ENCODE measurements at regions not wholly inside any gene's neighbourhood (a gene's known extent, or its start where the extent isn't known, plus 50 kb on each side); places are given as distances from the start of the nearest gene placed in this dataset.
"Not testable (repeated sequence)": the region's sequence is repeated elsewhere in the genome, so short reads cannot be mapped to it uniquely, and the experiment has no call there.

DNA sequence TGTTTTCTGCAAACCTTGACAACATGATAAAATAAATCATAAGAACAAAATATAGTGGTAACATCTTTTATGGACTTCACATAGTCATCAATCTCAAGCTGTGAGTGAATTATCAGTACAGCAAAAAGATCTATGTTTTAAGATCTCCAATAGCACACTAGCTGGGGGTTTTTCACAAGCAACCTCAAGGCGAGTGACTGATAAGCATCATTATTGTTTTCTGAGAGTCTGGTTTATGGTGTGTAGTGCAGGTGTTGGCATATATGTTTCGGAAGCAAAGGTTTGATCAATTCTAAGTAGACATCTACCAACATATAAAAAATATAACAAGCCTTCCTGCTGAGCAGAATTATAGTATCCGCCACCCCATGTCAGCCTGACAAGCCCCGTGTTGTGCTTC lies 403.8 kb upstream of the MGMT start:
- DNase-seq: no peak

DNA sequence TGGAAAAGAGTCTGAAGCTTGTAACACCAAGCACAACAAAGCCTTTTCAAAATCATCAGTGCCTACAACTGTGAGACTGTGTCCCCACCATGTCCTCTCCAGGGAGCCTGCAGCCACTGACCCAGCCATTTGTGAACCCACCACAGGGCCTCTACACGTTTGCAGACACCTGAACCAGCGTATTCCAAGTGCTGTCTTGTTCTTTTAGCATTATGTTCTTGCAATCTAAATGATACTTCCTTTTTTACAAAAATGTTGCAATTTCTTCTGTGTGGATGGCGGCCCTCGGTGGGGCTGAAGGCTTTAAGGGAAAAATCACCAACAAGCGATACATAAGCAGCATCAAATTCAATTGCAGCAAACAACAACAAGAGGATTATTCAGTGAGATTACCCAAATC lies 403.2 kb upstream of the MGMT start:
- no peak for DNase-seq

DNA sequence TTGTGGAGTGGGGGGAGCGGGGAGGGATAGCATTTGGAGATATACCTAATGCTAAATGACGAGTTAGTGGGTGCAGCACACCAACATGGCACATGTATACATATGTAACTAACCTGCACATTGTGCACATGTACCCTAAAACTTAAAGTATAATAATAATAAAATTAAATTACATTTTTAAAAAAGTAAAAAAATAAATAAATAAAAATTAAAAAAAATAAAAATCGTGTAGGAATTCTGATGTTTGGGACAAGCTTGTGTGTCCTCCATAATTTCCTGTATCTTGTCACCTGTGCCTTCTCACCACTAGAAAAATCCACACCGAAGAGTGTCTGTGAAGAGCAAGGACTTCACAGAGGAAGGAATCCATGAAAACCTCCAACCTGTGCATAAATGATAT lies 400.5 kb upstream of the MGMT start:
- DNase-seq: not testable (repeated sequence)

DNA sequence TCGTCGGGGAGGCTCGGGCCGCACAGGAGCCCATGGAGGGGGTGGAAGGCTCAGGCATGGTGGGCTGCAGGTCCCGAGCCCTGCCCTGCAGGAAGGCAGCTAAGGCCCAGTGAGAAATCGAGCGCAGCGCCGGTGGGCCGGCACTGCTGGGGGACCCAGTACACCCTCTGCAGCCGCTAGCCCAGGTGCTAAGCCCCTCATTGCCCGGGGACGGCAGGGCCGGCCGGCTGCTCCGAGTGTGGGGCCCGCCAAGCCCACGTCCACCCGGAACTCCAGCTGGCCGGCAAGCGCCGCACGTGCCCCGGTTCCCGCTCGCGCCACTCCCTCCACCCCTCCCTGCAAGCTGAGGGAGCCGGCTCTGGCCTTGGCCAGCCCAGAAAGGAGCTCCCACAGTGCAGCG lies 395.6 kb upstream of the MGMT start:
- not testable (repeated sequence) for DNase-seq

DNA sequence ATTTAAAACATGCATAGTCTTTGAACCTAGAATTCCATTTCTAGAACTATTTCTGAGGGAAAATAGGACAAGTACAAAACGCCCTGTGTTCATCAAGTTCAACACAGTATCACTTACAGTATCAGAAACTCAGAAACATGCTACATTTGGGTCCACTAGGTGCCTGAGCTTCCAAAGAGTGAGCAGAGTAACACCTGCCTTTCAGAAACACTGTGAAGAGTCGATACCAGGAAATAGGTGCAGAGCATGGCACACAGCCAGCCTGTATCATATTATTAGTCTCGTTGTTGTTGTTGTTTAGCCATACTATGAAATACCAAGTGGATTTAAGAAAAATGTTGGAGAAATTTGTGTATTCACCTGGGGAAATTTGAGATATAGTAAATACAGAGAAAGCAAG lies 392.1 kb upstream of the MGMT start:
- no peak for DNase-seq

DNA sequence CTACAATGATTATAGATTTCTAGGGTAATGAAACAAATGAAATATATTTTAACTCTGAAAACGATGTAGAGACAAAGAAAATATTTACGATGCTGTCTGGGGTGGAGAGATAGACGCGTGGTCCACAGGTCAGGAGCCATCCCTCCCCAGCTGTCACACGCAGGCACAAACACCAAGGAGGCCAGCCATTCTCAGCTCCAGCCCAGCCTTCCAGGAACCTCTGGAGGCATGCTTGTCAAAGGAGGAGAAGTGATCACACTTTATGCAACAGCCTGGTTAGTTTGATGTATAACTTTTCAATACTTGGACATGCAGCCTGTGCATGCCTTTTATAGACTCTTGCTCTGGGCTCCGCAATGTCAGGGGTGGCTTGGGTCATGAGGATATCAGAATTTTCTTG lies 391.5 kb upstream of the MGMT start:
- DNase-seq: no peak

DNA sequence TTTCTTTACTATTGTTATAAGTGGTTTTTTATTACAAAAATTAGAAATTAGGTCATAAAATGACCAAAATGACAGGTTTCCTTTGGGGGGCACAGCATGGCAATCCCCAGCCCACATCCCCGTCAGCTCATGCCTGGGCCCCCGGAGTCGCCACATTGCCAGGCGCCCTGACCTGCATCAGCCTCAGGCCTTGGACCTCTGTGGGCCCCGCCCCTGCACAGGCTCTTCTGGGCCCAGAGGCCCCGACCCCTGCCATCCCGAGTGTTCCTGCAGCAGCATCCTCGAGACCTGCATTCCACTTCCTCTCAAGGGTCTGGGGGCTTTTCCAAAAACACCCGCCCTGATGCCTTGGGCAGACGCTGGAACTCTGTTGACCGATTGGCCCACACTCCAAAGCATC lies 391.1 kb upstream of the MGMT start:
- no peak for DNase-seq

DNA sequence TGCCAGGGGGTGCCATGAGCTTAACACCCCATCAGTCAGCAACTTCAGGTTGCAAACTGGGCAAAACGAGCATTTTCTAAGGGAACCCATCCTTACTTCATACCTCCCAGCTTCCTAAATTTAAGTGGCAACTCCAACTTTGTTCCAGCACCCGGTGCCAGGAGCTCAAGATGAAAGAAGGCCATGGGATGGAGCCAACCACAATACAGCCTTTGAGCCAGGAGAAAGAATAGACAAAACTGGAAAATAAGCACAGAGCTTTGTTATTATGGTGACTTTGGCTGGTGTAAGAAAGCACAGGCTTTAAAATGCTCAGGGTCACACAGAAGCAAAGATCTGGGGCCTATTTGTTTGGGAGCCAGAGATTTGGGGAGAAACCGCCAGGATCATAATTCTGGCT lies 388.7 kb upstream of the MGMT start:
- no peak for DNase-seq

DNA sequence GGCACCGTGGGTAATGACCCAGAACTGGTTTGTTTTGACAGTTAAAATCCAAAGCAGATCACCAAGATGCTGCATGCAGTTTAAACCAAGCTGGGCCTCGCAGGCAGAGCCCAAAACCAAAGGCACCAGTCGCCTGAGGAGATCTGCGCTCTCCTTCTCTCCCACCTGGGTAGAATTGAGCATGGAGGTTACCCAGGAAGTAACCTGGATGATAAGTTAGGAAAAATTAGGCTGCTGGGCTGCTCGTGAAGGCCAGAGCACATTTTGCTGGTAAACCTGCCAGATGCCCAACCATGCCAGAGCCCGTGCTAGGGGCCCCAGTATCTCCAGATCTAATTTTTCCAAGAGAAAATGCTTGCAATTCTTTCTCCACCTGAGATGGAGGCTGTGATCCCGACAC lies 388.3 kb upstream of the MGMT start:
- DNase-seq: no peak

DNA sequence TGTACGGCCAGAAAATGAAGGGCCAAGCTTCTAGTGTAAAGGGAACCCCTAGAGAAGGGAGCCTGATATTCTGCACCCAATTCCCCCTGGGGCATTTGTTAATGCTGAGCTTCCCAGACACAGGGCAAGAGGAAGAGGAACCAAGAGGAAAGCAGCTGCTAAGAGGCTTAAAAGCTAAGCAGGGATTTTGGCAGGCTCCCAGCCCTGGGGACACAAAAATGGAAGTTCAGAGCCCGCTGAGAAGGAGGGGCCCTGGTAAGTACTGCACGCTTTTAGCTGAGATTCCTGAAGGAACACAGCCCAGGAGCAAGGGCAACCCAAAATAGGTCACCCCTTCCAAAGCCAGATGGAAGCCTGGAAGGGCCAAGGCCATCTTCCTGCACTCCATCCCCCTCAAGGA lies 387.3 kb upstream of the MGMT start:
- no peak for DNase-seq

DNA sequence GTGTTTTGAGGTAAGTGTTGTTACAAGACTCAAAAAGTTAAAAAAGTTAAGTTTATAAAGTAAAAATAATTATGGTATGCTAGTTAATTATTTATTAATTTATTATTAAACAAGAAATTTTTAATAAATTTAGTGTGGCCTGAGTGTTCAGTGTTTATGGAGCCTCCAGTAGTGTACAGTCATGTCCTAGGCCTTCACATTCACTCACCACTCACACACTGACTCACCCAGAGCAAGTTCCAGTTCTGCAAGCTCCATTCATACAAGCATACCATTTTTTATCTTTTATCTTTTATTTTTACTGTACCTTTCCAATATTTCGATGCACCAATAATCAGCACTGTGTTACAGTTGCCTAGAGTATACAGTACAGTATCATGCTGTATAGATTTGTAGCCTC lies 381.2 kb upstream of the MGMT start:
- no peak for DNase-seq

DNA sequence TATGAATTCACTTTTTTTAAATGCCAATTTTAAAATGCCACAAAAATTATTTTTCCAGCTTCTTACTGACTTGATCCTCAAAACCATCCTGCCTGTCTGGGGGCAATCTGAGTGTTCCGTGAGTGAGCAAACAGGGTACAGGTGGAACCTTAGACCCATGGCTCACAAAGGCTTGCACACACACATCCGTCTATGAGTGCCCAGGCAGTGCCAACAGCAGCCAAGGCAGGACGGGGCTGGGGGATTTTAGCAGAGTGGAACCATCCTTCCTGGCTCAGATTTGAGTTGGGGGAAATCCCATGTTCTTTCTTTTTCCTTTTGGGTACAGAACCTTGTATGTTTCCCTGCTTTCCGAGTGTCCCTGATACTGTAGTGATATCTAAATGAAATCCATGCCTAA lies 377.7 kb upstream of the MGMT start:
- DNase-seq: no peak

DNA sequence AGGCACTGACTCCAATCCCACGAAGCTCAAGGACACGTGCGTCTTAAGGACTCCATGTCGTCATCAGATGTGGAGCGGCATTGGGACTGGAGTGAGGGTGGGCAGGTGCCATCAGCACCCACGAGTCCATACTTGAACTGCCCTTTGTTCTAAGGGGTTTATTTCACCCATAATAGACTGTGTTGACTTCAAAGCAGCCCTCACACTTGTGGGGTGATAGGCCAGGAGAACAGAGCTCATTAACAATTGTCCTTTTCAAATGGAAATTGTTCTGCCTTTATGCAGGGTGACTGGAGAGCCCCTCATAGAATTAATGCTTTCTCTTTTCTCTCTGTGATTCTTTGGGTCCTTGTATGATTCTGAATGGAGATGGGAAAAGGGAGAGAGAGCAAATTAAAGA lies 376.9 kb upstream of the MGMT start:
- DNase-seq: no peak

DNA sequence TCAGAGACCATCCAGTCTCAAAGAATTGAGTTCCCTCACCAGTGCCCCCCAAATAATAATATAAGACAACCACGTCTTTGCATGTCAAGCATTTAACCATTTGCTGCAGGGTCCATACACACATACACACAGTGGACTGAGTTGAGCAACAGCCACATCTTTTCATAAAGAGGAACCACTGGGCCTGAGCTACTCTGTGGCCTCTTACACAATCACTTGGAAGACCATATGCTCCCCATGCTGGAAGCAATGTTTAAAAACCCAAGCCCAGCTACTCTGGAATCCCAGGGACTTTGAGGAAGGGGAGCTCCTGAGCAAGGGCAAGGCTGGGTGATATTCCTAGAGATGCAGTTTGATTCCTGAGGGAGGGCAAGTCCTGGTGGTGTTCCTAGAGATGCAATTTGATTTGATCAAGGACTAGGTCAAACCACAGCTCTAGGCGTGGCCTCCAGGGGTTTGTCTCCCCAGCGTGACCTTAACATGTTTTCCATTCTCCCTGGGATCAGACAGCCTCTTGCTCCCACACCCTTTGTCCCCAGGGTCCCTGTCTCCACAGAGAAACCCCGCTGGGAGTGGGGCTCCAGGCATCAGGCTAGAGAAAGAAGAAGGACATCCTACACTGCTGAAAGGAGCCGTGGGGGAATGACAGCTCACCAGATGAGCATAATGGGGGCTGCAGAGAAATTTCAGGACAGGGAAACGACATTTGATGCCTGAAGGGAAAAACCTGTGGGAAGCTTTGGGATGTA lies 376.2 kb upstream of the MGMT start:
- no peak for DNase-seq

DNA sequence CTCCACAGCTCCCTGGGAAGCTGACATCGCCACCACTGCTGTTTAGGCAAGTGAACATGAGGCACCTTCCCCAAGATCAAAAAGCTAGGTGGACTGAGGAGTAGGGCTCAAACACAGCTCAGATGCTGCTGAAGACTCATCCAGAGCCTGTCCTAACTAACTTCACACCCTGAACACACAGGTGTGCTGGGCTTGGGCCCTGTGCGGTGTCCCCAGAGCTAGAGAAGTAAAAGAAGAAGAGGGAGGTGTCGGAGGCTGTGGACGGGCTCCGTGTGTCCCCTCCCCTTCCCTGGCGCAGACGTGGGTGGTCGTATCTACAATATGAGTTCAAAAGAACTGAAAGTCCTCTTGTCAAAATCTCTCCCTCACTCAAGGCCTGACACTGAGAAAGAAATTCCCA lies 373.4 kb upstream of the MGMT start:
- no peak for DNase-seq

DNA sequence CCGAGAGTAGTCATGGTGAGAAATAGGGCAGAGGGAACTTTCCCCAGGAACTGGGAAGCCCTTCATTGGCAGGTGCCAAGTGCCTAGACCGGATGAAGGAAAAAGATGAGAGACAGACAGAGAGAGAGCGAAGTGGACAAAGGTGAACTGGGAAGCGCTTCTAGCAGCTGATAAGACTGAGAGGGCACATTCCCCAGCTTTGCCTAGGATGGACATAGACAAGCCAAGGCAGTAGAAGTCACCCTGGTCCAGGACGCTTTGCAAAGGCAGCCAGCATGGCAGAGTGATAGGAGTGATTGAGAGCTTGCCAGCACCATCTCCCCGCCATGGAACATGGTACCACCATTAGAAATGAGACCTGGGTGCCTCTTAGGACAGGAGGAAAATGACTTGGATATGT lies 372.8 kb upstream of the MGMT start:
- DNase-seq: no peak

DNA sequence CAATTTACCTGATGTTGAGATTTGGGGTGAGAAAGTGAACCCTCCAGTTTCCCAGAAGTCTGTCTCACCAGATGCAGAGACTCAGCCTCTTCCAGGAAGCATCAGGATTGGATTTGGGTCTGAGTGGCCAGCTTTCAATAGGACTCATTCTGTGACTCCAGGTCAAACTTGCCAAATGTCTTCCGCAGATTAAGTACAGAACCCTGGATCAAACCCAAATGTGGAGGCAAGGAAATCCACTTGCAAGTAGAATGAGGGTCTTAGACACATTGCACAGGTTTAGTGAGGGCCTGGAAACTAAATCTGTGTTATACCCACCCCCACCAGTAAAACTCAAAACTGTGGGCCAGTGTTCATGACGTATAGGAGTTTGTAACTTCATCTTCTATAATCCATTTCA lies 372.2 kb upstream of the MGMT start:
- no peak for DNase-seq

DNA sequence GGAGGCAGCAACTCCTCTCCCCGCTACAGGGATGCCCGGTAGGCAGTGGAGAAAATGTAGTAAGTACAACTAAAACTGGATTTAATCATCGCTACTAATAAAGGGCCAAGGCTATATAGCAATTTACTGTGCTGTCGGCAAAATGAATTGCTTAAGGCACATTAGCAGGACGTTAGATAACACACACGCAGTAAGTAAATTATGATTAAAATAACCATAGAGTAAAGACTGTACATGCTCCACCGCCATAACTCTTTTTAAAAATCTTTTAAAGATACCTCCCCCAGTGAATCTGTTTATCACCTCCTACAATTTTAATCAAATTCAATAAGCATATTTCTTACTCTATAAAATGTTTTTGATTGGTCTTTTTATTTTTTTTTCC lies 371.4 kb upstream of the MGMT start:
- DNase-seq: no peak

DNA sequence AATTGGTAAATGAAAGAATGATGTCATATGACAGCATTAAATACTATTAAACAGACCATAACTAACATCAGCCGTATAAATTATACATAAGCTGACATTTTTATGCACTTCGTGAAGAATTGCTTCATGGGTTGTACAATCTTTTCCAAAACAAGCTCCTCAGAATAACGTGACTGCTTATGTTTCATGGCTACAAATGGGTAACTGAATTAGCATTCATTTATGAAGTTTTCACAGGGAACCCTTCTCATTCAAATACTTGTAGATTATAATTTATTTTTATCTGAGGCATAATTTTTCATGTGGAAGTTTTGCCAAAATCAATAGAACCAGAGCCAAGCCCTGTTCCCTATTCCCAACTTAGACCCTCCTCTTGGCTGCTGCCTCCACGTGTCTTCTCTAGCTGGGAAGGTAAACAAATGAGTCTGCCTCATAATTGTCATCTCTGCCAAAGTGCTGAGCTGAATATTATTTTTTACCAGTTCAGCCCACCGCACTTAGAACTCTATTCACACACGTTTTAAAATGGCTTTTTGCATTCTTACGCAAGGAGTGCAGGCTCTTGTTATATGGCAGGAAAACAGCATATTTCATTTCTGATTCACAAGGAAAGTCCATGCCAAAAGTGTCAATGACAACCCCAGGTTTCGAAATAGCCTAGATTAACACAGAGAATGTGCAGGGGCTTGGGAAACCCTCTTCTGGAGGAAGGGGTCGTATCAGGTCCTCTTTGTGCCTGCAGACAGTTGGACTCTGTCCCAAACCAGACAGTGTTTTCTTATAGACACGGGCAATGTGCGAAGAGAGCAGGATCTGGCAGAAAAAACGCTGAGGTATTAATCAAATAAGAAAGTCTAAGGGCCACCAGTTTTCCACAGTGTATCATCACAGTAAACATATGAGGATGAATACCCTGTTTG lies 370.7 kb upstream of the MGMT start:
- no peak for DNase-seq

DNA sequence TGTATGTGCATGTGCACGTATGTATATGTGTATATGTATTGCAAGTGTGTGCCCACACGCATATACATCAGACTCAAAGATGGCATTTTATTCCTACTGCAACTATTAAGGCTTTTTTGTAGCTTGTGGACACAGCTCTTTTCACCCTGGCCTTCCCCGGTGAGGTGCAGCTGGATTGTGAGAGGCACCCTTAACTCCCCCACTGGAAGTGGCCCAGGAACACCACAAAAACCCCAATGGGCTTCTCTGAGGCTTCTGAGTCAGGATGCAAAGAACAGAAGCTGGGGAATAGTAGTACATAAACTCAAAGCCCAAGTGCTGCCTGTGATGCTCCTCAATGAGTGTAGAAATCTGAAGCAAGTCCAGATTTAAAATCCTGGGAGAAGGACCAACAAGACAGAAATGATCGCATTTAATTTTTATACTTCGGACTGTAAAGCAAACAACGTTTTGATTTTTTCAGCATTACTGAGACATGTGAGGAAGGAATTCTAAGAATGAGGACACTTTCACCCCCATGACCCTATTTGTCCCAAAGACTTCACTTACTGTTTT lies 369.2 kb upstream of the MGMT start:
- no peak for DNase-seq

DNA sequence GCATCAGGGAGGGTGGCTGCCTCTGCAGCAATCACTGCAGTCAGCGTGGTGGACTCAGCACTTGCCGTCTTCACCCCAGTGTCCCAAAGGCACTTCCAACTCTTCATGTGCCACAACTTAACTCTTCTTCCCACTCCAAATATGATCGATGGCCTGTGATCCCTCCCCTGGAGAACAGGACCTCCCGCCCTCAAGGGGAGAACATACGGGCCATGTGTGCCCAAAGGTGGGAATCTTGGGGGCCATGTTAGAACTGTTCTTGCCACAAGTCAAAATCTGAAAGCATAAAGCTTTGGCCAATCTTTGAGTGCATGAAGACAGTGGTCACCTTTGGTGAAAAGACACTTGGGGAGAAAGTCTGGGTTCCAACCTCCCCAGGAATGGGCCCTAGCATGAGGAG lies 368.5 kb upstream of the MGMT start:
- no peak for DNase-seq

DNA sequence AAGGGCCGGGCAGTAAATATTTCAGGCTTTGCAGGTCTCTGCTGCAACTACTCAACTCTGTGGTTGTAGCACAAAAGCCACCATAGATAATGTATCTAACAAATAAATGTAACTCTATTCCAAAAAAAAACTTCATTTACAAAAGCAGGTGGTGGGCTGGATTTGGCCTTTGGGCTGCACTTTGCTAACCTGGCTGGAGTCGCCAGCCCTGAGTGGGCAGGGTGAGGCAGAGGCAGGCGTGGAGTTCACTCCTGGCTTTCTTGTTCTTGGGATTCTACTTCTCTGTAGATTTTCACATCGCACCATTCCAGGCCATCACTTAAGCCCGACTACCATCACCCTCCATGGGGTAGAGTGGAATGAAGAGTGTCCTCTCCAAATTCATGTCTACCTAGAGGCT lies 367.6 kb upstream of the MGMT start:
- no peak for DNase-seq

DNA sequence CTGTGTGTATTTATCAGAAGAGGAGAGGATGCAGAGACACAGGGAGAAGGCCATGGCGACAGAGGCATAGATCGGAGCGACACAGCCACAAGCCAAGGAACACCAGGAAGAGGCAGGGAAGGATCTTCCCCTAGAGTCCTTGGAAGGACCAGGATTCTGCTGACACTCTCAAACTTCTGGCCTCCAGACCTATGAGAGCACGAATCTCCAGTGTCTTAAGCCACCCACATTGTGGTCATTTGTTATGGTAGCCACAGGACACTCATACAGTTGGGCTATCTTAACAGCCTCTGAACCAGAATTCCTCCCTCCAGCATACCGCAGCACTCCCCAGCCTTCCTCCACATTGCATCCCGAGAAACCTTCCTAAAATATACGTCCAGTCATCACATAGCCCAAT lies 367.0 kb upstream of the MGMT start:
- no peak for DNase-seq
